Embryonic facial prominence (tissue), 1 donor: ENCODE measurements at regions not wholly inside any gene's neighbourhood (a gene's known extent, or its start where the extent isn't known, plus 50 kb on each side); places are given as distances from the start of the nearest gene placed in this dataset.
A peak's percentile ranks its signal among the peaks of the same experiment; 100 is the strongest.
"Not testable (repeated sequence)": the region's sequence is repeated elsewhere in the genome, so short reads cannot be mapped to it uniquely, and the experiment has no call there.

Source experiments
- DNase-seq: peaks from one replicate; pipeline ENCODE4 v3.0.0-alpha.2; 2016; ENCODE audit errors: extremely low spot score

- no peak for DNase-seq
Observed at GRCh38 chr11:56876621-56877275, 112.0 kb upstream of the OR5AK2 start.

- DNase-seq, result no peak
Observed at GRCh38 chr11:56855217-56855616, 106.7 kb upstream of the OR9G4 start.

GRCh38 chr11:56852131-56852530, 103.6 kb upstream of the OR9G4 start:
- no peak for DNase-seq

- no peak for DNase-seq
Observed at GRCh38 chr11:56849852-56850251, 101.4 kb upstream of the OR9G4 start.

DNA sequence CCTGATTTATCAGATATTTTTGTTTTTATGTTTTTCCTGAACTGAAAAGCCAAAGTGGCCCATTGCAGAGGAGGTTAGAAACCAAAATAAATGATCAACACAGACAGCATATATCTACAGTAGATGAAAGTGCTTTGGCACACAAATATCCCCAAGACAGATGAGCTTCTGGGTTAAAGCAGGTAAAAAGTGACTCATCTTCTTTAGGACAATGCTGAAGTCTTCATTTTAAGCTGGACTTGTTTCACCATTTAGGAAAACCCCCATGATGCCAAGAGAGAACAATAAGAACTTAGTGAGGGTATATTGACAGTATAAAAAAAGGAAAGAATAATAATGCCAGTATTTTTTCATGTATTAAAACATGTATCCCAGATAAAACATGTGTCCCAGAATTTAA, 100.8 kb upstream of the OR9G4 start:
- DNase-seq, result no peak

GRCh38 chr11:56848141-56848809, 99.8 kb upstream of the OR9G4 start:
- no peak for DNase-seq

- no peak for DNase-seq
Observed at GRCh38 chr11:56846631-56847576, 98.4 kb upstream of the OR9G4 start.

- DNase-seq, result no peak
Observed at GRCh38 chr11:56845121-56845732, 96.7 kb upstream of the OR9G4 start.

GRCh38 chr11:56843816-56844215, 95.3 kb upstream of the OR9G4 start:
- DNase-seq, result no peak

DNA sequence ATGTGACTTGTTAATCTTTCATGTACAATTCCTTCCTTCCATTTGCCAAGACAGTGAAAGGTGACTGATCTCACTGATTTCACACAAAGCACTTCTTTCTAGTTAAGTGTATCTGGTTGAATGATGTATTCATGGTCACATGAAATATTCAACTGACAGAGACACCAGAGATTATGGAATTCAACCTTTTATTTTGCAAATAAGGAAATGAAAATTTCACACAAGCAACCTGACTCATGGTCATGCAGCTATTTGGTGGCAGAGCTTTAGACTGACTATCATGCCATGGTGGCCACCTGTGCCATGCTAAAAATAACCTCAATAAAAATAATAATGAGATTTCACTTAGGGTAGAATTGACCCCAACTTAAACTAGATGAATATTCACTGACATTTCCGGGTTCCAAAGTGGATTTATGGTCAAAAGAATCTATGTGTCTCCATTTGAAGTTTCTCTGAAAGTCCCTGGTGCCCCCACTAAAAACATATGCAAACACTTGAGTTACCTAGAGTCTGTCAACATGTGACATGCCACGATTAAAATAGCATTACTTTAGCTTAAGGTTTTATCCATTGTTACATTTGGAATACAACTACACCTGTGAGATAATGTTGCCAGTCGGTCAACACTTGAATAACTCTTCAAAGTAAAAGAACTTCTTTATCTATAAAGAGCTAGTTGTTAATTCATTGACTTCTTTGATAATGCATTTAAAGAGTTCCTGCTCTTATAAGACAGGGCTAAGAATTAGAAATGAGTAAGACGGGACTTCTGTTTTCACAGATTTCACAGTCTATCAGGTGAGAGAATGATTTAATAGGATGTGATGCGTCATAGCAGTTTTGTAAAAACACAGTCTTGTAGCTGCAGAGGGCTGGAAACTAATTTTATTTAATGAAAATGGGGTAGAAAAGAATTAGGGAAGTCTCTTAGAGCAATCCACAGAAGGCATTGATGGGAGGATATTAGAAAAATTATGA, 94.6 kb upstream of the OR9G4 start:
- no peak for DNase-seq

DNA sequence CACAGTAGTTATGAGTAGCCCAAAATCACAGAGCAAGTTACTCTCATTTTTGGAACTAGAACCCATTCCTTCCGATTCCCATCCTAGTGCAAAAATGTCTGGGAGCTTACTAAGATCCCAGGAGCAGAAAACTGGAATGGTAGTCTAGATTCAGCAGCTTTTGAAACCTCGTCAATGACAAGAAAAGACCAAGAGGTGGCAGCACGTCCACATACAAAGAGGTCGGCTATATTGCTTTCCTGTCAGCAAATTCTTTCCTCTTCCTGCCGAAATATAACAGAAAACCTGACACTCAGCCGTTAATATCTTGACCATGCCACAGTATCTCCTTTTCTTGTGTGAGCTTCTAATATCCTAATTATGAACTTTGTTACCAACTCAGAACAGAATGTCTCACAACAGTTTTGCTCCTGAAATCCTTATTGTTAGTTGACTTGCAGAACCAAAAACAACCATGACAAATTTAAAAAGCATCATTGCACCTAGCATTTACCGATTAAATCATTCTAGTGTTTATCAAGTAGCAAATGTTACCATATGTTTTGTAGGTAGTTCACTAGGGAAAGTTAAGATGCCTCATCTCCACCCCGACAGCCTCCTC, 92.8 kb upstream of the OR9G4 start:
- DNase-seq, result peak; percentile 24

DNA sequence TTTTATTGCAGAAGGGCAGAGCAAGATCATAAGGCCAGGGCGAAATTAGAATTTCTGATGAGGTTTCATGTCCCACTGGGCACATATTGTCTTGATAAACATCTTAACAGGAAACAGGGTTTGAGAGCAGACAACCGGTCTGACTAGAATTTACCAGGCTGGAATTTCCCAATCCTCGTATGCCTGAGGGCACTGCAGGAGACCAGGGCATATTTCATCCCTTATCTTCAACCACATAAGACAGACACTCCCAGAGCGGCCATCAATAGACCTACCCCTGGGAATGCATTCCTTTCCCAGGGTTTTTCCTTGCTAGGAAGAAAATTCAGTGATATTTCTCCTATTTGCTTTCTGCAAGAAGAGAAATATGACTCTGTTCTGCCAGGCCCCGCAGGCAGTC, 78.9 kb upstream of the OR9G4 start:
- DNase-seq, result not testable (repeated sequence)

DNA sequence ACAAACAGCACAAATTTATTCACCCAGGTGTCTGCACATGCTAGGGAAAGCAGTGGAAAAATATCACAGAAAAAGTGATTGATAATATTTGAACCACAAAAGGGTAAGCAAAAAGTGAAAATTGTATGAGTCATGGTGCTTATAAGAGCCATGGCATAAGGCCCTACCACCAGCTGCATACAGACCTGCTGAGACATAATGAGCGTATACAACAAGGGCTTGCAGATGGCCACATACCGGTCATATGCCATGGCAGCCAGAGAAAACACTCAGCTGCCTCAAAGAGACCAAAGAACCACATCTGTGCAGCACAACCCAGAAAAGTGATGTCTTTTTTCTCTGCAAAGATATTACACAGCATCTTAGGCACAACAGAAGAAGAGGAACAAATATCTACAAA, 71.4 kb upstream of the OR9G4 start:
- no peak for DNase-seq

GRCh38 chr11:56817661-56818060, 69.2 kb upstream of the OR9G4 start:
- DNase-seq, result no peak

GRCh38 chr11:56816259-56816658, 67.8 kb upstream of the OR9G4 start:
- no peak for DNase-seq

- no peak for DNase-seq
Observed at GRCh38 chr11:56808326-56808725, 59.8 kb upstream of the OR9G4 start.

DNA sequence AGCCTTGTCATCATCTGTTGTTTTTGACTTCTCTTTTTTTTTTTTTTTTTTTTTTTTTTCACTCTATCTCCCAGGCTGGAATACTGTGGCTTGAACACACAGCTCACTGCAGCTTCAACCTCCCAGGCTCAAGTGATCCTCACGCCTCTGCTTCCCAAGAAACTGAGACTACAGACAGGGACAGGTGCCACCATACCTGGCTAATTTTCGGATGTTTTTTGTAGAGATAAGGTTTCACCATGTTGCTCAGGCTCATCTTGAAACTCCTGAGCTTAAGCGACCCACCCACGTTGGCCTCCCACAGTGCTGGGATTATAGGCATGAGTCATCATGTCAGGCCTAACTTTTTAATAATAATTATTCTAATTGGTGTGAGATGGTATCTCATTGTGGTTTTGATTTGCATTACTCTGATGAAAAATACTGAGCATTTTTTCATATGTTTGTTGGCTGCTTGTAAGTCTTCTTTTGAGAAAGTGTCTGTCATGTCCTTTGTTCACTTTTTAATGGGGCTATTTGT, 51.3 kb upstream of the OR9G4 start:
- no peak for DNase-seq
